ENCODE measurements at regions not wholly inside any gene's neighbourhood (a gene's known extent, or its start where the extent isn't known, plus 50 kb on each side); places are given as distances from the start of the nearest gene placed in this dataset.
"Not testable (repeated sequence)": the region's sequence is repeated elsewhere in the genome, so short reads cannot be mapped to it uniquely, and the experiment has no call there.

GRCh38 chr11:21736404-21736803, 456.5 kb upstream of the ANO5 start:
- intact Hi-C loops (cut with DNase I, micrococcal nuclease), result no loop called here
- Histone ChIP-seq H3K36me3 (ENCODE audit: insufficient read depth, low read length) (no peaks in the 10 kb centered on the region), H3K27ac (ENCODE audit: low read depth in 1 of 2, low read length in 2 of 2) (no peak overlapping the region), H3K4me3 (ENCODE audit: low read length) (no peak overlapping the region), H3K27me3 (ENCODE audit: control insufficient read depth in 1 of 2, insufficient read depth in 2 of 2, low read length in 2 of 2) (no peaks in the 10 kb centered on the region), H3K9me3 (ENCODE audit: control insufficient read depth in 1 of 2, insufficient read depth in 1 of 2, low read length in 2 of 2) (peaks cover 0 to 5% of the 10 kb centered on the region in 2 experiments), H3K4me1 (ENCODE audit: insufficient read depth, low read length) (no peaks in the 10 kb centered on the region)
- Mint-ChIP-seq H3K36me3 (ENCODE audit: low read depth) (no peaks in the 10 kb centered on the region), H3K9me3 (peaks cover 14% of the 10 kb centered on the region), H3K4me3 (no peak overlapping the region), H3K27ac (no peak overlapping the region), H3K4me1 (ENCODE audit: low read depth) (no peaks in the 10 kb centered on the region), H3K27me3 (no peaks in the 10 kb centered on the region)
- no peak for ATAC-seq (ENCODE audit: poor library complexity)
- no peak for TF ChIP-seq CTCF (IDR thresholded peaks at IDR 0.05)
- ChIA-PET POLR2A (no interaction called here), CTCF (no interaction called here)
- no peak for DNase-seq

GRCh38 chr11:21752475-21753243, 440.2 kb upstream of the ANO5 start:
- CTCF ChIA-PET, H3K27me3 Mint-ChIP-seq: not testable (repeated sequence)

GRCh38 chr11:21753244-21753767, 439.6 kb upstream of the ANO5 start:
- H3K4me3 ChIP-seq (ENCODE audit: low read length); DNase-seq; H3K27ac Mint-ChIP-seq; H3K27me3 ChIP-seq (ENCODE audit: control insufficient read depth in 1 of 2, insufficient read depth in 2 of 2, low read length in 2 of 2); H3K27ac ChIP-seq (ENCODE audit: low read depth in 1 of 2, low read length in 2 of 2); intact Hi-C loops (cut with DNase I, micrococcal nuclease); H3K27me3 Mint-ChIP-seq; POLR2A ChIA-PET; H3K36me3 Mint-ChIP-seq (ENCODE audit: low read depth); H3K4me1 Mint-ChIP-seq (ENCODE audit: low read depth); CTCF ChIA-PET; H3K36me3 ChIP-seq (ENCODE audit: insufficient read depth, low read length); ATAC-seq (ENCODE audit: poor library complexity); H3K4me1 ChIP-seq (ENCODE audit: insufficient read depth, low read length): not testable (repeated sequence)
- Mint-ChIP-seq H3K4me3 (peak overlapping the region; percentile 72), H3K9me3 (peaks cover 16% of the 10 kb centered on the region)
- H3K9me3 ChIP-seq (ENCODE audit: control insufficient read depth in 1 of 2, insufficient read depth in 1 of 2, low read length in 2 of 2), result peaks cover 4 to 13% of the 10 kb centered on the region in 2 experiments

More at GRCh38 chr11:21752475-21753243, 440.2 kb upstream of the ANO5 start:
- H3K36me3 Mint-ChIP-seq (ENCODE audit: low read depth); H3K36me3 ChIP-seq (ENCODE audit: insufficient read depth, low read length); H3K4me3 ChIP-seq (ENCODE audit: low read length); POLR2A ChIA-PET; H3K27me3 ChIP-seq (ENCODE audit: control insufficient read depth in 1 of 2, insufficient read depth in 2 of 2, low read length in 2 of 2); H3K27ac ChIP-seq (ENCODE audit: low read depth in 1 of 2, low read length in 2 of 2); ATAC-seq (ENCODE audit: poor library complexity); H3K4me1 ChIP-seq (ENCODE audit: insufficient read depth, low read length); H3K4me1 Mint-ChIP-seq (ENCODE audit: low read depth); intact Hi-C loops (cut with DNase I, micrococcal nuclease): not testable (repeated sequence)
- DNase-seq, result peak in 1 of 14 experiments; percentile 25
- H3K4me3 Mint-ChIP-seq, result peak overlapping the region; percentile 72
- H3K9me3 ChIP-seq (ENCODE audit: control insufficient read depth in 1 of 2, insufficient read depth in 1 of 2, low read length in 2 of 2), result peaks cover 4 to 13% of the 10 kb centered on the region in 2 experiments
- H3K27ac Mint-ChIP-seq, result peak overlapping the region; percentile 7
- H3K9me3 Mint-ChIP-seq, result peaks cover 16% of the 10 kb centered on the region

- ChIA-PET POLR2A (no interaction called here), CTCF (no interaction called here)
- H3K9me3 Mint-ChIP-seq, result peaks cover 8% of the 10 kb centered on the region
- no peak for ATAC-seq (ENCODE audit: poor library complexity)
- intact Hi-C loops (cut with DNase I, micrococcal nuclease), result no loop called here
- no peaks in the 10 kb centered on the region for H3K36me3 Mint-ChIP-seq (ENCODE audit: low read depth)
- no peaks in the 10 kb centered on the region for H3K27me3 Mint-ChIP-seq
- DNase-seq, result no peak
- Histone ChIP-seq H3K27me3 (ENCODE audit: control insufficient read depth in 1 of 2, insufficient read depth in 2 of 2, low read length in 2 of 2) (no peaks in the 10 kb centered on the region), H3K36me3 (ENCODE audit: insufficient read depth, low read length) (no peaks in the 10 kb centered on the region), H3K9me3 (ENCODE audit: control insufficient read depth in 1 of 2, insufficient read depth in 1 of 2, low read length in 2 of 2) (peaks cover 8 to 15% of the 10 kb centered on the region in 2 experiments), H3K4me1 (ENCODE audit: insufficient read depth, low read length) (no peaks in the 10 kb centered on the region), H3K27ac (ENCODE audit: low read depth in 1 of 2, low read length in 2 of 2) (no peak overlapping the region), H3K4me3 (ENCODE audit: low read length) (no peak overlapping the region)
- H3K4me3 Mint-ChIP-seq, result no peak overlapping the region
- TF ChIP-seq CTCF (IDR thresholded peaks at IDR 0.05), result no peak
- no peak overlapping the region for H3K27ac Mint-ChIP-seq
- no peaks in the 10 kb centered on the region for H3K4me1 Mint-ChIP-seq (ENCODE audit: low read depth)
These were observed 431.9 kb upstream of the ANO5 start for GRCh38 chr11:21761000-21761399.

All from CD4-positive, alpha-beta T cell (primary cell).